ENCODE measurements at regions not wholly inside any gene's neighbourhood (a gene's known extent, or its start where the extent isn't known, plus 50 kb on each side); places are given as distances from the start of the nearest gene placed in this dataset.
"Not testable (repeated sequence)": the region's sequence is repeated elsewhere in the genome, so short reads cannot be mapped to it uniquely, and the experiment has no call there.

- DNase-seq: no peak
Measured at GRCh38 chr20:55515832-55516231, 489.5 kb downstream of the CBLN4 start.

GRCh38 chr20:55514531-55514930, 490.8 kb downstream of the CBLN4 start:
- no peak for DNase-seq

- no peak for DNase-seq
Measured at GRCh38 chr20:55513954-55514353, 491.4 kb downstream of the CBLN4 start.

- no peak for DNase-seq
Measured at GRCh38 chr20:55500130-55500529, 505.2 kb downstream of the CBLN4 start.

- no peak for DNase-seq
Measured at GRCh38 chr20:55488593-55488992, 516.7 kb downstream of the CBLN4 start.

- no peak for DNase-seq
Measured at GRCh38 chr20:55478724-55479450, 526.4 kb downstream of the CBLN4 start.

GRCh38 chr20:55472704-55473103, 532.6 kb downstream of the CBLN4 start:
- DNase-seq: peak; percentile 0

GRCh38 chr20:55471052-55472006, 534.0 kb downstream of the CBLN4 start:
- DNase-seq: no peak

GRCh38 chr20:55469074-55469473, 536.2 kb downstream of the CBLN4 start:
- DNase-seq: no peak

GRCh38 chr20:55461519-55461918, 543.8 kb downstream of the CBLN4 start:
- DNase-seq: no peak

GRCh38 chr20:55456316-55456940, 548.9 kb downstream of the CBLN4 start:
- no peak for DNase-seq

GRCh38 chr20:55449091-55449490, 556.2 kb downstream of the CBLN4 start:
- no peak for DNase-seq

- no peak for DNase-seq
Measured at GRCh38 chr20:55446301-55446700, 559.0 kb downstream of the CBLN4 start.

GRCh38 chr20:55439070-55439469, 566.2 kb downstream of the CBLN4 start:
- DNase-seq: no peak

GRCh38 chr20:55437798-55438415, 567.4 kb downstream of the CBLN4 start:
- DNase-seq: no peak

- DNase-seq: no peak
Measured at GRCh38 chr20:55424968-55425367, 580.4 kb downstream of the CBLN4 start.

GRCh38 chr20:55424476-55424875, 580.8 kb downstream of the CBLN4 start:
- no peak for DNase-seq

- DNase-seq: no peak
Measured at GRCh38 chr20:55417836-55418235, 587.5 kb downstream of the CBLN4 start.

- DNase-seq: peak; percentile 51
Measured at GRCh38 chr20:55415567-55416142, 589.7 kb downstream of the CBLN4 start.

- not testable (repeated sequence) for DNase-seq
Measured at GRCh38 chr20:55412508-55412907, 592.8 kb downstream of the CBLN4 start.

- DNase-seq: no peak
Measured at GRCh38 chr20:55406891-55407290, 598.4 kb downstream of the CBLN4 start.

GRCh38 chr20:55394592-55394991, 610.7 kb downstream of the CBLN4 start:
- no peak for DNase-seq

GRCh38 chr20:55390791-55391190, 614.5 kb downstream of the CBLN4 start:
- no peak for DNase-seq

Measured in OCI-M1 (cell line).